NB4 (cell line): ENCODE measurements at regions not wholly inside any gene's neighbourhood (a gene's known extent, or its start where the extent isn't known, plus 50 kb on each side); places are given as distances from the start of the nearest gene placed in this dataset.

Experiments used
- CTCF ChIP-seq: IDR thresholded peaks from one replicate; pipeline ENCODE4 v1.5.1; 2012; ENCODE audit warnings: low read depth, low read length
- MYC ChIP-seq: IDR thresholded peaks from 2 replicates; pipeline ENCODE4 v1.6.1; 2011; ENCODE audit warnings: low read depth, low read length

- TF ChIP-seq MYC (no peak), CTCF (no peak)
Measured at GRCh38 chr2:183427558-183427957, 303.3 kb downstream of the NUP35 start.
